Gastrocnemius medialis (tissue), 4 donors: ENCODE measurements at regions not wholly inside any gene's neighbourhood (a gene's known extent, or its start where the extent isn't known, plus 50 kb on each side); places are given as distances from the start of the nearest gene placed in this dataset.

ENCODE experiments used
- ATAC-seq, 2 donors: fragments of 150-250 bp; one replicate each; pipeline ENCODE4 v1.9.1; 2016
- DNase-seq, 2 donors: peaks; one replicate each; pipeline ENCODE4 v3.0.0-alpha.2; 2019
- H3K27ac ChIP-seq, 4 donors: fragments of 200-600 bp; sonication (generic); 1 replicate in 1 of 4; 2 replicates in 3 of 4; pipeline ENCODE4 v1.5.1; 2016 to 2018; ENCODE audit warnings: mild to moderate bottlenecking in 2 of 4, moderate library complexity in 1 of 4
- H3K27me3 ChIP-seq, 3 donors: fragments of 200-600 bp; sonication (generic) in 2 of 3; 1 replicate in 1 of 3; 2 replicates in 2 of 3; pipeline versions ENCODE4 v1.5.1 to v1.6.0; 2016 to 2019; ENCODE audit warnings: mild to moderate bottlenecking in 1 of 3, moderate library complexity in 1 of 3
- H3K36me3 ChIP-seq, 2 donors: fragments of 200-600 bp; sonication (generic) in 1 of 2; one replicate each; pipeline ENCODE4 v1.5.1; 2017 to 2018
- H3K4me1 ChIP-seq, 2 donors: fragments of 200-600 bp; sonication (generic) in 1 of 2; one replicate each; pipeline ENCODE4 v1.5.1; 2016 to 2017; ENCODE audit warnings: mild to moderate bottlenecking in 2 of 2
- H3K4me3 ChIP-seq, 4 donors: fragments of 200-600 bp; sonication (generic) in 3 of 4; 1 replicate in 1 of 4; 2 replicates in 3 of 4; pipeline ENCODE4 v1.5.1; 2016 to 2019; ENCODE audit warnings: mild to moderate bottlenecking in 2 of 4
- H3K9me3 ChIP-seq, 3 donors: fragments of 200-600 bp; sonication (generic) in 2 of 3; 1 replicate in 1 of 3; 2 replicates in 2 of 3; pipeline ENCODE4 v1.5.1; 2016 to 2019
- CTCF ChIP-seq, 5 experiments: fragments of 450-650 bp in 3 of 5; fragments of 200-600 bp in 2 of 5; sonication (generic) in 2 of 5; IDR thresholded peaks in 4 of 5; conservative IDR thresholded peaks in 1 of 5; 1 replicate in 4 of 5; 2 replicates in 1 of 5; pipeline ENCODE4 v1.5.1; 2016 to 2019; ENCODE audit warnings: antibody characterized with exemption in 5 of 5, mild to moderate bottlenecking in 3 of 5, moderate library complexity in 3 of 5
- POLR2A ChIP-seq, 2 donors: fragments of 450-650 bp; IDR thresholded peaks; one replicate each; pipeline ENCODE4 v1.6.1; 2017; ENCODE audit warnings: antibody characterized with exemption in 2 of 2, mild to moderate bottlenecking in 2 of 2, moderate library complexity in 2 of 2
- in situ Hi-C, 4 donors: fragments of 200-750 bp; cut with MboI; loops; one replicate each; pipeline versions ENCODE4 v1.15.0 to v1.8.0; 2017; ENCODE audit warnings: low sequenced_read_pairs in 4 of 4
- intact Hi-C: fragments of 100-400 bp; cut with DNase I; formaldehyde crosslinking; loops from one replicate; pipeline ENCODE4 v1.15.1; 2023; ENCODE audit warnings: low total_unique reads

GRCh38 chrX:45842207-45842925 is 641.7 kb upstream of the DIPK2B start:
- intact Hi-C loops = loop anchor here (10.0 kb wide), 1 partner anchor 328 kb away; no protein-coding TSS in a partner anchor
- no peak overlapping the region for H3K4me3 ChIP-seq
- ATAC-seq = no peak
- no peaks in the 10 kb centered on the region for H3K27me3 ChIP-seq
- DNase-seq = no peak
- in situ Hi-C loops = no loop called here
- H3K27ac ChIP-seq = no peak overlapping the region
- H3K4me1 ChIP-seq = no peaks in the 10 kb centered on the region
- TF ChIP-seq POLR2A (IDR thresholded peaks at IDR 0.05) (no peak), CTCF (IDR thresholded peaks at IDR 0.05 in 4 of 5, conservative IDR thresholded peaks at IDR 0.05 in 1 of 5) (no peak)
- H3K36me3 ChIP-seq = no peaks in the 10 kb centered on the region
- H3K9me3 ChIP-seq = no peaks in the 10 kb centered on the region

- H3K36me3 ChIP-seq = no peaks in the 10 kb centered on the region
- ATAC-seq = no peak
- TF ChIP-seq POLR2A (IDR thresholded peaks at IDR 0.05) (no peak), CTCF (IDR thresholded peaks at IDR 0.05 in 4 of 5, conservative IDR thresholded peaks at IDR 0.05 in 1 of 5) (no peak)
- H3K9me3 ChIP-seq = no peaks in the 10 kb centered on the region
- H3K4me1 ChIP-seq = no peaks in the 10 kb centered on the region
- no peak for DNase-seq
- H3K4me3 ChIP-seq = no peak overlapping the region
- no peak overlapping the region for H3K27ac ChIP-seq
- intact Hi-C loops (loop anchor here (10.0 kb wide), 1 partner anchor 326 kb away; no protein-coding TSS in a partner anchor), in situ Hi-C loops (no loop called here)
- no peaks in the 10 kb centered on the region for H3K27me3 ChIP-seq
Observed at GRCh38 chrX:45840411-45840950, 639.8 kb upstream of the DIPK2B start.

GRCh38 chrX:45830343-45830742 is 629.7 kb upstream of the DIPK2B start:
- H3K27ac ChIP-seq = no peak overlapping the region
- in situ Hi-C loops (no loop called here), intact Hi-C loops (no loop called here)
- no peak overlapping the region for H3K4me3 ChIP-seq
- TF ChIP-seq POLR2A (IDR thresholded peaks at IDR 0.05) (no peak), CTCF (IDR thresholded peaks at IDR 0.05 in 4 of 5, conservative IDR thresholded peaks at IDR 0.05 in 1 of 5) (no peak)
- DNase-seq (no peak), ATAC-seq (no peak)
- no peaks in the 10 kb centered on the region for H3K27me3 ChIP-seq
- H3K36me3 ChIP-seq = no peaks in the 10 kb centered on the region
- no peaks in the 10 kb centered on the region for H3K9me3 ChIP-seq
- H3K4me1 ChIP-seq = no peaks in the 10 kb centered on the region

GRCh38 chrX:45824471-45824870 is 623.8 kb upstream of the DIPK2B start:
- no peaks in the 10 kb centered on the region for H3K36me3 ChIP-seq
- no peak overlapping the region for H3K4me3 ChIP-seq
- intact Hi-C loops = no loop called here
- in situ Hi-C loops = no loop called here
- no peak for ATAC-seq
- no peaks in the 10 kb centered on the region for H3K9me3 ChIP-seq
- H3K27me3 ChIP-seq = no peaks in the 10 kb centered on the region
- TF ChIP-seq CTCF (IDR thresholded peaks at IDR 0.05 in 4 of 5, conservative IDR thresholded peaks at IDR 0.05 in 1 of 5) (peak in 1 of 5 experiments; percentile 14), POLR2A (IDR thresholded peaks at IDR 0.05) (no peak)
- no peak overlapping the region for H3K27ac ChIP-seq
- no peaks in the 10 kb centered on the region for H3K4me1 ChIP-seq
- DNase-seq = peak in 1 of 2 donors; percentile 9
